T-helper 17 cell (primary cell): ENCODE measurements at regions not wholly inside any gene's neighbourhood (a gene's known extent, or its start where the extent isn't known, plus 50 kb on each side); places are given as distances from the start of the nearest gene placed in this dataset.
A peak's percentile ranks its signal among the peaks of the same experiment; 100 is the strongest.

Experiments
- ATAC-seq: fragments of 150-1000 bp; cut with Tn5 transposase; 2 replicates; pipeline ENCODE4 v1.10.0; 2021; ENCODE audit warnings: mild to moderate bottlenecking, moderate library complexity
- DNase-seq, 3 donors: peaks; one replicate each; pipeline versions ENCODE4 v3.0.0 to v3.0.0-alpha.2; 2020 to 2021
- H3K9me3 ChIP-seq: one replicate; pipeline ENCODE4 v1.7.0; 2013; ENCODE audit warnings: low read length, mild to moderate bottlenecking; ENCODE audit not compliant: control insufficient read depth, poor library complexity, severe bottlenecking
- H3K27ac Mint-ChIP-seq: one replicate; pipeline ENCODE4 v1.8.0; 2022; ENCODE audit warnings: mild to moderate bottlenecking, moderate library complexity, mixed read lengths
- H3K27me3 Mint-ChIP-seq: one replicate; pipeline ENCODE4 v1.8.0; 2022; ENCODE audit warnings: mixed read lengths
- H3K36me3 Mint-ChIP-seq: one replicate; pipeline ENCODE4 v1.8.0; 2022; ENCODE audit warnings: low read depth, mixed read lengths
- H3K4me1 Mint-ChIP-seq: one replicate; pipeline ENCODE4 v1.8.0; 2022; ENCODE audit warnings: mild to moderate bottlenecking, mixed read lengths
- H3K4me3 Mint-ChIP-seq: one replicate; pipeline ENCODE4 v1.8.0; 2022; ENCODE audit warnings: mild to moderate bottlenecking, moderate library complexity, mixed read lengths

- H3K4me3 Mint-ChIP-seq = no peak overlapping the region
- H3K9me3 ChIP-seq = no peaks in the 10 kb centered on the region
- H3K36me3 Mint-ChIP-seq = no peaks in the 10 kb centered on the region
- DNase-seq = no peak
- H3K4me1 Mint-ChIP-seq = peaks cover 22% of the 10 kb centered on the region
- peak; percentile 48 for ATAC-seq
- H3K27me3 Mint-ChIP-seq = no peaks in the 10 kb centered on the region
- H3K27ac Mint-ChIP-seq = peak overlapping the region; percentile 82
Measured at GRCh38 chr2:30366199-30366691, 80.8 kb upstream of the LCLAT1 start.

- Mint-ChIP-seq H3K27ac (no peak overlapping the region), H3K36me3 (no peaks in the 10 kb centered on the region)
- DNase-seq = no peak
Measured at GRCh38 chr2:30367232-30368070, 79.6 kb upstream of the LCLAT1 start.

GRCh38 chr2:30368258-30368657 is 78.8 kb upstream of the LCLAT1 start:
- H3K4me3 Mint-ChIP-seq = no peak overlapping the region
- H3K9me3 ChIP-seq = no peaks in the 10 kb centered on the region
- no peak for ATAC-seq
- H3K27me3 Mint-ChIP-seq = no peaks in the 10 kb centered on the region
- H3K4me1 Mint-ChIP-seq = peaks cover 12% of the 10 kb centered on the region
- DNase-seq = no peak
- peaks cover 2% of the 10 kb centered on the region for H3K36me3 Mint-ChIP-seq
- H3K27ac Mint-ChIP-seq = no peak overlapping the region

More at GRCh38 chr2:30367232-30368070, 79.6 kb upstream of the LCLAT1 start:
- peaks cover 15% of the 10 kb centered on the region for H3K4me1 Mint-ChIP-seq
- H3K9me3 ChIP-seq = no peaks in the 10 kb centered on the region
- ATAC-seq = no peak
- no peak overlapping the region for H3K4me3 Mint-ChIP-seq
- H3K27me3 Mint-ChIP-seq = no peaks in the 10 kb centered on the region

GRCh38 chr2:30371028-30371689 is 75.9 kb upstream of the LCLAT1 start:
- Mint-ChIP-seq H3K27me3 (no peaks in the 10 kb centered on the region), H3K36me3 (peaks cover 2% of the 10 kb centered on the region), H3K27ac (no peak overlapping the region), H3K4me1 (peaks cover 10% of the 10 kb centered on the region), H3K4me3 (no peak overlapping the region)
- no peaks in the 10 kb centered on the region for H3K9me3 ChIP-seq
- DNase-seq (no peak), ATAC-seq (no peak)

- H3K4me3 Mint-ChIP-seq = no peak overlapping the region
- H3K4me1 Mint-ChIP-seq = peaks cover 3% of the 10 kb centered on the region
- DNase-seq (no peak), ATAC-seq (no peak)
- no peaks in the 10 kb centered on the region for H3K9me3 ChIP-seq
- peaks cover 4% of the 10 kb centered on the region for H3K36me3 Mint-ChIP-seq
- no peak overlapping the region for H3K27ac Mint-ChIP-seq
- H3K27me3 Mint-ChIP-seq = no peaks in the 10 kb centered on the region
Measured at GRCh38 chr2:30371772-30372373, 75.2 kb upstream of the LCLAT1 start.

- Mint-ChIP-seq H3K4me1 (peaks cover 3% of the 10 kb centered on the region), H3K27me3 (no peaks in the 10 kb centered on the region), H3K27ac (no peak overlapping the region), H3K36me3 (peaks cover 4% of the 10 kb centered on the region), H3K4me3 (no peak overlapping the region)
- ATAC-seq (no peak), DNase-seq (no peak)
- H3K9me3 ChIP-seq = no peaks in the 10 kb centered on the region
Measured at GRCh38 chr2:30372826-30373225, 74.2 kb upstream of the LCLAT1 start.

GRCh38 chr2:30373881-30374302 is 73.2 kb upstream of the LCLAT1 start:
- Mint-ChIP-seq H3K36me3 (peaks cover 4% of the 10 kb centered on the region), H3K4me1 (peaks cover 5% of the 10 kb centered on the region), H3K27ac (no peak overlapping the region), H3K4me3 (no peak overlapping the region), H3K27me3 (no peaks in the 10 kb centered on the region)
- ATAC-seq = no peak
- H3K9me3 ChIP-seq = no peaks in the 10 kb centered on the region
- no peak for DNase-seq

GRCh38 chr2:30374380-30374779 is 72.7 kb upstream of the LCLAT1 start:
- no peak for ATAC-seq
- Mint-ChIP-seq H3K27me3 (no peaks in the 10 kb centered on the region), H3K27ac (no peak overlapping the region), H3K36me3 (peaks cover 4% of the 10 kb centered on the region), H3K4me1 (peaks cover 5% of the 10 kb centered on the region), H3K4me3 (no peak overlapping the region)
- no peak for DNase-seq
- H3K9me3 ChIP-seq = no peaks in the 10 kb centered on the region

GRCh38 chr2:30375915-30376314 is 71.1 kb upstream of the LCLAT1 start:
- no peak overlapping the region for H3K4me3 Mint-ChIP-seq
- H3K4me1 Mint-ChIP-seq = peaks cover 5% of the 10 kb centered on the region
- no peaks in the 10 kb centered on the region for H3K9me3 ChIP-seq
- no peak overlapping the region for H3K27ac Mint-ChIP-seq
- H3K36me3 Mint-ChIP-seq = peaks cover 6% of the 10 kb centered on the region
- H3K27me3 Mint-ChIP-seq = peaks cover 4% of the 10 kb centered on the region
- ATAC-seq (no peak), DNase-seq (no peak)

- Mint-ChIP-seq H3K36me3 (peaks cover 7% of the 10 kb centered on the region), H3K4me1 (peaks cover 2% of the 10 kb centered on the region), H3K27ac (no peak overlapping the region), H3K4me3 (no peak overlapping the region), H3K27me3 (peaks cover 31% of the 10 kb centered on the region)
- DNase-seq (no peak), ATAC-seq (no peak)
- H3K9me3 ChIP-seq = no peaks in the 10 kb centered on the region
Measured at GRCh38 chr2:30379481-30379880, 67.6 kb upstream of the LCLAT1 start.

- peaks cover 2% of the 10 kb centered on the region for H3K4me1 Mint-ChIP-seq
- peaks cover 7% of the 10 kb centered on the region for H3K36me3 Mint-ChIP-seq
- H3K9me3 ChIP-seq = no peaks in the 10 kb centered on the region
- DNase-seq (no peak), ATAC-seq (no peak)
- peaks cover 32% of the 10 kb centered on the region for H3K27me3 Mint-ChIP-seq
- H3K27ac Mint-ChIP-seq = no peak overlapping the region
- no peak overlapping the region for H3K4me3 Mint-ChIP-seq
Measured at GRCh38 chr2:30380824-30381223, 66.2 kb upstream of the LCLAT1 start.

GRCh38 chr2:30382162-30382783 is 64.8 kb upstream of the LCLAT1 start:
- DNase-seq (no peak), ATAC-seq (no peak)
- H3K4me3 Mint-ChIP-seq = no peak overlapping the region
- peaks cover 5% of the 10 kb centered on the region for H3K36me3 Mint-ChIP-seq
- H3K4me1 Mint-ChIP-seq = peaks cover 2% of the 10 kb centered on the region
- H3K9me3 ChIP-seq = no peaks in the 10 kb centered on the region
- H3K27ac Mint-ChIP-seq = no peak overlapping the region
- H3K27me3 Mint-ChIP-seq = peaks cover 32% of the 10 kb centered on the region

- H3K4me3 Mint-ChIP-seq = no peak overlapping the region
- no peak overlapping the region for H3K27ac Mint-ChIP-seq
- peaks cover 2% of the 10 kb centered on the region for H3K4me1 Mint-ChIP-seq
- DNase-seq = no peak
- peaks cover 32% of the 10 kb centered on the region for H3K27me3 Mint-ChIP-seq
- peaks cover 5% of the 10 kb centered on the region for H3K36me3 Mint-ChIP-seq
- H3K9me3 ChIP-seq = no peaks in the 10 kb centered on the region
- no peak for ATAC-seq
Measured at GRCh38 chr2:30382995-30383394, 64.1 kb upstream of the LCLAT1 start.
